ENCODE measurements at regions not wholly inside any gene's neighbourhood (a gene's known extent, or its start where the extent isn't known, plus 50 kb on each side); places are given as distances from the start of the nearest gene placed in this dataset.

- no peak for DNase-seq (ENCODE audit: low read depth)
Observed at GRCh38 chr1:163896001-163896400, 574.2 kb downstream of the NUF2 start.

DNA sequence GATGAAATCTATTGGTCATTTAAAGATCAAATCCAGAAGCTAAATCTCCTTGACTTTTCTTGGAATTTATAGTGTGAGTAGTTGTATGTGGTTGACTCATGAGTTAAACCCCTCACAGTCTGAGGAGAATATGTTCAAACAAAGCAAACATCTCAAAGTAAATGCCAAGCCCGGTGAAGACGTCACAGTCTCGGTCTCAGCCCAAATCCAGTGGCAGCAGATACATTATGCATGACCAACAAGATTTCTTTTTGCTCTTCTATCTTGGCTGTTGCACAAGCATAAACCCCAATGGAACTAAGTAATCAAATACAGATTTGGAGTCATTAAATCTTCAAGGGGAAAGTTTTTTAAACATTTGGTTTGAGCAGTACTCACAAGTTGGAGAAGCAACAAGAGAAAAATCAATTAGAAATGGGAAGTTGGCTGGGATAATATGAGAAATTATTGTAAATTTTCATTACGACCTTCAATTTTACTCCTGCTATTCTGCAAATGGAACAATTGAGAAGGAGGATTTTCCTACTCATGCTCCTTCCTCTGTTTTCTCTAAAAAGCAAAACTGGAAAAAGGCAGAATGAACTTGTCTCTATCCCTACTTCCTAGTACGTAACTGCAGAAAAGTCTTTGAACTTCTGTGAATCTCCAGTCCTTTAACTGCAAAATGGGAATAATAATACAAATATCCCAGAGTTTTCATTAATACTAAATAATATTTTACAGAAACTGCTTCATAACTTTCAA lies 575.8 kb downstream of the NUF2 start:
- peak; percentile 67 for DNase-seq (ENCODE audit: low read depth)

GRCh38 chr1:163906283-163906682 lies 584.5 kb downstream of the NUF2 start:
- DNase-seq (ENCODE audit: low read depth), result no peak

DNA sequence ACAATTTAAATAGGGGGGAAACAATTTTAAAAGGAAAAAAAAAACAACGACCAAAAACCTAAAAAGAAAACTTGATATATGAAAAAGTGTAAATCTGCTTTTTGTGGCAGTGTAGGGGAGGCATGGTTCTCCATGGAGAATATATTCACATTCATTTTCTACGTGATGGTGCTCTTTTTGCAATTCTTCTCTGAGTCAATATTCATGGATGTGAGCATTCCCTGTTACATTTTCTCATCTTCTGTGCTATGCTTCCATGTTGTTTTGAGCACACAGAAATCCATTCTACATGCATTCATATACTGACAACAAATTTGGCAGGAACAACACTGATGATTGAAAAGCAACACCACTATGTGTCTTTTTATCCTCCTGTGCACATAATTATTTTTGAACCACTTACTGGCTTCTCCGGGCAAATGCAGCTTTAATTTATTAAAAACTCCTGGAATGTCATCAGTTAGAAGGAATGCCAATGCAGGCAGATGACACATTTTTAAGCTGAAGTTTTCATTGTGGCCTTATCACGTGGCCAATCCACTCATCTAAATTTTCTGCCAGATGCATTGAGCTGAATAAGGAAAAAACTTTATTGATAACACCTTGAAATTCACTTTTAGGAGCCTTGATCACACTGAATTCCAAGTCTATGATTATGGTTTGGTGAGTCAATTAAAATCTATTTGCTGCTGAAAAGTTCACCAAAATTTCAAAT lies 590.6 kb downstream of the NUF2 start:
- no peak for DNase-seq (ENCODE audit: low read depth)

DNA sequence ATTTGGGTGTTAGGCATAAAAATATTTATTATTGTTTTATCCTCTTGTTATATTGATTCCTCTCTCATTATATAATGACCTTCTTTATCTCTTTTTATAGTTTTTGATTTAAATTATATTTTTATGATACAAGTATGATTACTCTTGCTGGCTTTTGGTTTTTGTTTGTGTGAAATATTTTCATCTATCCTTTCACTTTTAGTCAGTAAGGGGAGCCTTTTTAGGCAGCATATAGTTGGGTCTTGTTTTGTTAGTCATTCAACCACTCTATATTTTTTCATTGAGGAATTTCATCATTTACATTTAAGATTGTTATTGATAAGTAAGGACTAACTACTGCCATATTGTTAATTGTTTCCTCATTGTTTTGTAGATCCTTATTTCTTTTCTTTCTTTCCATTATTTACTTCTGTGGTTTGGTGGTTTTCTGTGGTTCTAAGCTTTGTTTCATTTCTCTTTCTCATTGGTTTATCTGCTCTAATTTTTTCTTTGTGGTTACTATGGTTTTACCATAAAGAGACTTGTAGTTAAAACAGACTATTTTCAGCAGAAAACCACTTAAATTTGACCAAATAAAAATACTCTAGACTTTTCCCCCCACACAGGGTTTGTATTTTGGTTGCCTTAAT lies 593.1 kb downstream of the NUF2 start:
- DNase-seq (ENCODE audit: low read depth), result no peak

- DNase-seq (ENCODE audit: low read depth), result no peak
Observed at GRCh38 chr1:163922743-163923201, 601.0 kb downstream of the NUF2 start.

- DNase-seq (ENCODE audit: low read depth), result no peak
Observed at GRCh38 chr1:163924041-163924440, 602.3 kb downstream of the NUF2 start.

GRCh38 chr1:163927493-163927892 lies 605.7 kb downstream of the NUF2 start:
- DNase-seq (ENCODE audit: low read depth), result no peak

- DNase-seq (ENCODE audit: low read depth), result no peak
Observed at GRCh38 chr1:163928069-163928468, 606.3 kb downstream of the NUF2 start.

DNA sequence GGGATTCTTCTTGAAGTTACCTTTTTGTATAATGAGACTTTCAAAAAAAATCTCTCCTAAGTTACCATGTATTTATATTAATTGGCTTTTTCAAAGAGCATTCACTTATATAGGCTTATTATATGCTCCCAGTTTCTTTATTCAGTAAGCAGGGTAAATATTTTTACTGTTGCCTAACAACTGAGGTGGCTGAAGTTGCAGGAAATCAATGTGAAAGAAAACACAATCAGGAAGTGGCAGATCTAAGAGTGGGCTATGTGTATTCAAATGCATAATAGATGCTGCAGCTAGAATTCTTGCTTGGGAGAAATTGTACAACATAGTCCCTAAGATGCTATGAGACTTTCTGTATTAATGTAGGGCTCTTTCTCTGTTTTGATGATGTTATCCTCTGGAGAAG lies 606.9 kb downstream of the NUF2 start:
- DNase-seq (ENCODE audit: low read depth), result no peak

DNA sequence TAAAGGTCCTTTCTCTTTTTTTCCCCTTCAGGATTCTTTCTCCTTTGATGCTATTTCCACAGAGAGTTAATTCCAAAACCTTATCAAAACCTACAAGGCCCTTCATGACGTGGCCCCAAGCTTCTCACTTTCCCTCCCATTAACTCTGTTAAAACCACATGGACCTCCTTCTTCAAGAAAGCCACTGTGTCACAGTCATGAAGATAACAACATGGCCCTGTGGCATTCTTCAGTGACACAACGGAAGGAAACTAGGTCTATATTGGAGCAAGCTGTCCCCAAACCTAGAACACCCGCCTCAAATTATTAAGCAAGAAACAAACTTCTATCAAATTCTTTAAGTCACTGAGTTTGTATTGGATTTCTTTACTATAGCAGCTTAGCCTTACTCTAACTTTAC lies 611.1 kb downstream of the NUF2 start:
- DNase-seq (ENCODE audit: low read depth), result no peak

DNA sequence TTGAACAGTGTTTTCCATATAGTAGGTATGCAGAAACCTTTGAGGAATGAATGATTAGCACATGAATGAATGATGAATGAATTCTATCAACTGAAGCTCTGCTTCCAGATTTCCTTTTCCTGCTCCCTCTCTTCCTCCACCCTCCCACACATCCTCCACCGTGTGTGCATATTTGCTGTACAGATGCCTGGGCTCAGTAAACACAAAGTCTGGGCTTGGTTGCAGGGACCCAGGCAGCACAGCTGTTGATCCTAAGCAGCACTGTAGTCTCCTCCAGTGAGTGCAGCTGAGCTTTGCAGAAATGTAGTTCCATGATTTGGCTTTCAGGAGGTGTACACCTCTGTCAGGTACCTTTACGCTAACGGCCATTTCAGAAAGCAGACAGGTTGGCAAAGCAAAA lies 611.7 kb downstream of the NUF2 start:
- DNase-seq (ENCODE audit: low read depth), result no peak

DNA sequence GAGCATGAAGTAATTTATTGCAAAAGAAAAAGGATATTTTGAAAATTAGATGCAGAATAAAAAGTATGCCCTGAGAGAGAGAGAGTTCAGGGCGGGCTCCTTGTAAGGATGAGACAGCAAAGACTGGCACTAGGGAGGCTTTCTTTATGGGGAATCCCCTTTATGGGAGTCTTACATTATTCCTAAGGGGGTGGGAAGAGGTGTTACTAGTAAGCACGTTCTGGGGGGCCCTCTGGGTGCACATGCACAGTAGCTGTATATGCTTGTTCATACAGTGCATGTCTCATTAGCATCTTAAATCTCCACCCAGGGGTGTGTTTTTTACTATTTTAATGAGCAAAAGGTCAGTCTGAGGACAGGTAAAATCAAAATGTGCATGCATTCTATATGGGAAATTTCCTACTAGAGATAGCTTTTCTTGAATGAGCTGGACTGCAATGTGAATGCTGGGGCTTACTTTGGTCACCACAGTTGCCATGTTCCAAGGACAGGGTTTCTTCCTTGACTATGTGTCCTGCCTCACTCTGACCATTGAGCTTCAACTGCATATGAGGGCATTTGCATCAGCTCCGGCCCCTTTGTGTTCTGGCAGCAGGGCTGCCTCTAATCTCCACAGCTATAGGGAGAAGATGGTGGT lies 614.1 kb downstream of the NUF2 start:
- no peak for DNase-seq (ENCODE audit: low read depth)

DNA sequence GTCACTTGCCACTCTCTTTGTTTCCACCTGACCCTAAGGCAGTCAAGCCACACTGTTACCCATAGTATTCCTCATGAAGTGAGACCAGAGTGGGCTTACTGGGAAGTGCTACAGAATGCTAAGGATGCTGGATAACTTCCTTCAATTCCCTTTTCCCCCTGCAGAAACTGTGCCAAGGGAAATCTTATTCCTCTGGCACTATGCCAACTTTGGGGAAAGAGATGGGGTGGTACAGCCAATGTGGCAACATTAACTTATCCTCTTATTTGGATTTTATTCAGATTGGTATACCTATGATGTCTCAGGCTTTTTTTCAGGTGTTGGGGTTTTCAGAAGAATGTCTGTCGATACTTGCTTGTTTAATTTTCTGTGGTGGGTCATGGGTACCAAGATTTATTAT lies 599.4 kb upstream of the PBX1 start:
- no peak for DNase-seq (ENCODE audit: low read depth)

GRCh38 chr1:163970151-163970550 lies 588.8 kb upstream of the PBX1 start:
- DNase-seq (ENCODE audit: low read depth), result no peak

DNA sequence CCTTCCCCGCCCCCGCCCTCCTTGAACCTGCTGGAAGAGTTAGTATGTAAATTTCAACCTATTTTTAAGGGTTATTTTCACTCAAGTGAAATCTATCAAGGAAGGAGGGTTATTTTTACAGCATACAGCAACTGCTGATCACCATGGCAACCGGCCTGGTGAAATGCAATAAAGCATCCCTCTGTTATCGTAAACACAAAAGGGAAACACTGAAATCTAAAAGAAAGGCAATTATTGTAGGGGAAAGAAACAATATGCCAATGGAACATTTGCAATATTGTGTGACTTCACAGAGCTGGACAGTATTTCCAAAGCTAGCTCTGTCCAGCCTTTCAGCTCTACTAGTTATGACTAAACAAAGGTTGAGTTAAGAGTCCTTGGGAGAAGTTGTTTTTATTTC lies 588.3 kb upstream of the PBX1 start:
- DNase-seq (ENCODE audit: low read depth), result no peak

- no peak for DNase-seq (ENCODE audit: low read depth)
Observed at GRCh38 chr1:163973586-163973985, 585.4 kb upstream of the PBX1 start.

DNA sequence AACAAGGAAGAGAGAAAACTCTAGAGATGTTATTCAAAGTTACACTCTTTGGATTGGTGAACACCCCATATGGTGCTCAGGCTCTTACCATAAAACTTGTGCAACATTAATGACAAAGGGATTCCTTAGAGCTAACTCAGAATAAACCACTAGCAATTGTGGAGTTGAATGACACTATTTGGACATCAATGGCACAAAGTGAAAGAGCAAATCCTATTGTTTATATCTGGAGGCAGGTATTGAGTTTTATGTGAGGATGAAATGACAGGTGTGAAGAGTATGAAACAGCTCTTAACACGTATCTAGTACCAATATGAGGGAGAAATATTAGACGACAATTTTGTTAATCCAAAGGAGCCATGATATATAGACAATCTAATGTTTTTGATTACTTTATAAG lies 584.9 kb upstream of the PBX1 start:
- DNase-seq (ENCODE audit: low read depth), result no peak

DNA sequence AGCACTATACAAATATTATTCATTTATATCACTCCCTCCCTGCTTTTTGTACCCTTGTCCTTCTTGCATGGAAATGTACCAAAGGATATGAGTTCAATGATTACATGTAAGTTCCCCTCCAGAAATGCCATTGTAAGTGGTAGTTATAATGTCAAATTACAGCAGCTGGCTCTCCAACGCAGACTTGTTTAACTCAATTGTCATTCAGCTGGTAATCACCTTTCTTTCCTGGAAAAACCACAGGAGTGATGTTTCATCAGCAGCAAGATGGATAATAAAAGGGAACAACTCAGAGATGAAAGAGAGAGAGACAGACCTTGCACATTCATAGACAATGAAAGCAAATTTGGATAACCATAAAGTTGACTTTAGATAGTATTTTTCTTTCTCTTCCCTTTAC lies 578.6 kb upstream of the PBX1 start:
- DNase-seq (ENCODE audit: low read depth), result no peak

DNA sequence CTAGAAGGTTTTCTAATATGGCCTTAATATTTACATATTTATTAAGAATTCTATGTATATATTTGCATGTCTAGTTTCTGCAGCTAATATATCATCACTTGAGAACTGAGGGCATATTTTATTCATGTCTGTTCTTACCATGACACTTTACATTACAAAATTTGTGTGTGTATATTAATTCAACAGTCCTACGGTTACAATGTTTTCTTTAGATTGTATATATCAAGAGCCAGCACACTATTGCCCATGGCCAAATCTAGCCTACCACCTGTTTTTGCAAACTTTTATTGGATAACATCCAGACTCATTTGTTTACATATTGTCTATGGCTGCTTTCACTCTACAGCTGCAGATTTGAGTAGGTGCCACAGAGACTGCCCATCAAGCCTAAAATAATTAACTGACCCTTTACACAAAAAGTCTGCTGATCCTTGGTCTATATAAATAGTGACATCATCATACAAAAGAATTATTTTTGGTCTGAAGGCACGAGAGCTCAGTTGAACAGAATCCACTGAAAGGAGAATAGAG lies 577.4 kb upstream of the PBX1 start:
- no peak for DNase-seq (ENCODE audit: low read depth)

GRCh38 chr1:163983097-163983496 lies 575.9 kb upstream of the PBX1 start:
- no peak for DNase-seq (ENCODE audit: low read depth)

DNA sequence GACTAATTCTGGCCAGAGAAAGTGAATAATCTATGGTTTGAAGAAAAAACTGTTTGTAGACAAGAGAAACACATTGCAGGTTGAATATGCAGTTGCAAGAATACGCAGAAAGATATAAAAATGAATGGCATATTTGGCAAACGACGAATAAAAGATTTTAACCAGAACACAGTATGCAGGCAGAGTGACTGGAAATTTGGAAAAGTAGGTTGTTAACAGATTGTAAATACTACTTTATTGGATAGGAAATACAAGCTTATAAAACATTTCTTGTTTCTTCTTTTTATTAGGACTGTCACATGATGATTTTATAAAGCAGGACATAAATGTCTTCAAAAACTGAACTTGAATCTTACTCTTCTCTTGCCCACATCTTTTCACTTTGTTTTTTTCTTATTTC lies 573.3 kb upstream of the PBX1 start:
- DNase-seq (ENCODE audit: low read depth), result no peak

- DNase-seq (ENCODE audit: low read depth), result no peak
Observed at GRCh38 chr1:163999131-163999530, 559.9 kb upstream of the PBX1 start.
